Endothelial cell of umbilical vein (primary cell): ENCODE measurements at regions not wholly inside any gene's neighbourhood (a gene's known extent, or its start where the extent isn't known, plus 50 kb on each side); places are given as distances from the start of the nearest gene placed in this dataset.

ENCODE experiments used
- JUN ChIP-seq: IDR thresholded peaks from 2 replicates; pipeline ENCODE4 v1.6.1; 2011; ENCODE audit warnings: borderline replicate concordance, low read depth; ENCODE audit not compliant: insufficient read length, insufficient read depth
- MYC ChIP-seq: IDR thresholded peaks from one replicate; pipeline ENCODE4 v1.6.1; 2011; ENCODE audit warnings: mild to moderate bottlenecking, low read depth, low read length
- POLR2A ChIP-seq: IDR thresholded peaks from 2 replicates; pipeline ENCODE4 v1.6.1; 2012; ENCODE audit warnings: low read depth, mild to moderate bottlenecking, control low read depth, low read length
- POLR2AphosphoS5 ChIP-seq: IDR thresholded peaks from 2 replicates; pipeline ENCODE4 v1.6.1; 2012; ENCODE audit warnings: low read depth, mild to moderate bottlenecking, control low read depth, low read length, moderate library complexity; ENCODE audit not compliant: insufficient read depth
- TF ChIP-seq, protein P1 (sequence below), 2 donors: IDR thresholded peaks; 1 replicate in 1 of 2; 2 replicates in 1 of 2; pipeline ENCODE4 v1.5.1; 2011; ENCODE audit warnings: low read length in 2 of 2, mild to moderate bottlenecking in 2 of 2, moderate library complexity in 2 of 2, control low read depth in 1 of 2, inconsistent platforms in 1 of 2, low read depth in 1 of 2; ENCODE audit not compliant: insufficient read depth in 1 of 2; ENCODE audit errors: extremely low read depth in 1 of 2

GRCh38 chr3:82939491-82940097 is 1178.1 kb upstream of the GBE1 start:
- TF ChIP-seq MYC (no peak), POLR2A (no peak), JUN (no peak), POLR2AphosphoS5 (no peak)
- TF ChIP-seq, protein P1, sequence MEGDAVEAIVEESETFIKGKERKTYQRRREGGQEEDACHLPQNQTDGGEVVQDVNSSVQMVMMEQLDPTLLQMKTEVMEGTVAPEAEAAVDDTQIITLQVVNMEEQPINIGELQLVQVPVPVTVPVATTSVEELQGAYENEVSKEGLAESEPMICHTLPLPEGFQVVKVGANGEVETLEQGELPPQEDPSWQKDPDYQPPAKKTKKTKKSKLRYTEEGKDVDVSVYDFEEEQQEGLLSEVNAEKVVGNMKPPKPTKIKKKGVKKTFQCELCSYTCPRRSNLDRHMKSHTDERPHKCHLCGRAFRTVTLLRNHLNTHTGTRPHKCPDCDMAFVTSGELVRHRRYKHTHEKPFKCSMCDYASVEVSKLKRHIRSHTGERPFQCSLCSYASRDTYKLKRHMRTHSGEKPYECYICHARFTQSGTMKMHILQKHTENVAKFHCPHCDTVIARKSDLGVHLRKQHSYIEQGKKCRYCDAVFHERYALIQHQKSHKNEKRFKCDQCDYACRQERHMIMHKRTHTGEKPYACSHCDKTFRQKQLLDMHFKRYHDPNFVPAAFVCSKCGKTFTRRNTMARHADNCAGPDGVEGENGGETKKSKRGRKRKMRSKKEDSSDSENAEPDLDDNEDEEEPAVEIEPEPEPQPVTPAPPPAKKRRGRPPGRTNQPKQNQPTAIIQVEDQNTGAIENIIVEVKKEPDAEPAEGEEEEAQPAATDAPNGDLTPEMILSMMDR (IDR thresholded peaks at IDR 0.05; ENCODE audit: extremely low read depth in 1 of 2, insufficient read depth in 1 of 2, low read depth in 1 of 2, low read length in 2 of 2) = no peak
